Kidney (tissue), 13 donors: ENCODE measurements at regions not wholly inside any gene's neighbourhood (a gene's known extent, or its start where the extent isn't known, plus 50 kb on each side); places are given as distances from the start of the nearest gene placed in this dataset.
"Not testable (repeated sequence)": the region's sequence is repeated elsewhere in the genome, so short reads cannot be mapped to it uniquely, and the experiment has no call there.

Source experiments
- DNase-seq, 5 donors: peaks; one replicate each; pipeline ENCODE4 v3.0.0-alpha.2; 2013 to 2020
- FAIRE-seq: peaks from 2 replicates; lab custom pipeline; 2012; peaks lifted over from hg19 to GRCh38; lab: Jason Lieb, UNC
- H3K27ac ChIP-seq, 2 donors: one replicate each; pipeline ENCODE4 v1.7.0; 2013; ENCODE audit warnings: low read depth in 2 of 2, low read length in 2 of 2, inconsistent platforms in 1 of 2
- H3K27me3 ChIP-seq: one replicate; pipeline ENCODE4 v1.7.1; 2013; ENCODE audit warnings: low read length, inconsistent platforms; ENCODE audit not compliant: control insufficient read depth, insufficient read depth
- H3K36me3 ChIP-seq, 3 donors: one replicate each; pipeline versions ENCODE4 v1.7.0 to v1.7.1; 2013; ENCODE audit warnings: low read length in 3 of 3, control low read depth in 1 of 3, inconsistent platforms in 1 of 3; ENCODE audit not compliant: insufficient read depth in 3 of 3, control insufficient read depth in 2 of 3
- H3K4me1 ChIP-seq, 3 donors: one replicate each; pipeline versions ENCODE4 v1.7.0 to v1.7.1; 2013; ENCODE audit warnings: low read length in 3 of 3, inconsistent platforms in 1 of 3, low read depth in 1 of 3; ENCODE audit not compliant: control insufficient read depth in 2 of 3, insufficient read depth in 2 of 3
- H3K4me3 ChIP-seq, 3 donors: one replicate each; pipeline versions ENCODE4 v1.7.0 to v1.8.1; 2013; ENCODE audit warnings: low read length in 3 of 3, control low read depth in 1 of 3, inconsistent platforms in 1 of 3
- H3K9ac ChIP-seq, 3 donors: one replicate each; pipeline versions ENCODE4 v1.7.0 to v1.7.1; 2013; ENCODE audit warnings: low read length in 3 of 3, control low read depth in 1 of 3, inconsistent platforms in 1 of 3
- H3K9me3 ChIP-seq, 3 donors: one replicate each; pipeline versions ENCODE4 v1.7.0 to v1.7.1; 2013; ENCODE audit warnings: low read length in 3 of 3, control low read depth in 1 of 3, inconsistent platforms in 1 of 3; ENCODE audit not compliant: control insufficient read depth in 2 of 3, insufficient read depth in 1 of 3
- intact Hi-C: fragments of 100-400 bp; cut with DNase I; formaldehyde crosslinking; loops from one replicate; pipeline ENCODE4 v1.11.1; 2022
- TF ChIP-seq, protein P1 (sequence below): IDR thresholded peaks from 3 replicates; pipeline ENCODE4 v1.5.1; 2012; ENCODE audit warnings: mild to moderate bottlenecking, moderate library complexity, borderline replicate concordance; ENCODE audit not compliant: insufficient read depth; ENCODE audit errors: extremely low read depth
- donor health status: control.
- donor health status: control.
- donor health status: control.
- donor health status: control.
- donor health status: control.
- donor health status: DM: yes; HTN: yes; CAD: no.
- donor health status: Normal renal cell carcinoma (clear cell type).

DNA sequence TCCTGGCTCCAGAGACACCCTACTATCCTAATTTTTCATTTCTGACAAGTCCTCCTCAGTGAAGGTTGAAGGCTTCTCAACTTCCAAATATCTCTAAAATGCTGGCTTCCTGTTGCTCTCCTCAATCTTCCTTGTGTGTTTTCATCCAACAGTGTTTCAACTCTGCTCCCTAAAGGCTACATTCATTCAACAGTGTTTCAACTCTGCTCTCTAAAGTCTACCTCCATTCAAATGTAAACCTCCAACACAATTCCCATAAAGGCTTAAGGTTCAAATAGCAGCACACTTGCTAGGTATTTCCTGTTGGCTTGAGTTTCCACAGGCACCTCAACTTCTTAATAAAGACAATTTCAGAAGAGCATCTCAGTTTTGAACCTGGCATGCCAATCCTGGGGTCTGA, 164.8 kb downstream of the HINT1 start:
- no peak for FAIRE-seq
- intact Hi-C loops, result no loop called here
- Histone ChIP-seq H3K36me3 (no peaks in the 10 kb centered on the region), H3K27ac (no peak overlapping the region), H3K9ac (no peak overlapping the region), H3K9me3 (no peaks in the 10 kb centered on the region), H3K4me3 (no peak overlapping the region), H3K4me1 (no peaks in the 10 kb centered on the region), H3K27me3 (no peaks in the 10 kb centered on the region)
- TF ChIP-seq, protein P1, sequence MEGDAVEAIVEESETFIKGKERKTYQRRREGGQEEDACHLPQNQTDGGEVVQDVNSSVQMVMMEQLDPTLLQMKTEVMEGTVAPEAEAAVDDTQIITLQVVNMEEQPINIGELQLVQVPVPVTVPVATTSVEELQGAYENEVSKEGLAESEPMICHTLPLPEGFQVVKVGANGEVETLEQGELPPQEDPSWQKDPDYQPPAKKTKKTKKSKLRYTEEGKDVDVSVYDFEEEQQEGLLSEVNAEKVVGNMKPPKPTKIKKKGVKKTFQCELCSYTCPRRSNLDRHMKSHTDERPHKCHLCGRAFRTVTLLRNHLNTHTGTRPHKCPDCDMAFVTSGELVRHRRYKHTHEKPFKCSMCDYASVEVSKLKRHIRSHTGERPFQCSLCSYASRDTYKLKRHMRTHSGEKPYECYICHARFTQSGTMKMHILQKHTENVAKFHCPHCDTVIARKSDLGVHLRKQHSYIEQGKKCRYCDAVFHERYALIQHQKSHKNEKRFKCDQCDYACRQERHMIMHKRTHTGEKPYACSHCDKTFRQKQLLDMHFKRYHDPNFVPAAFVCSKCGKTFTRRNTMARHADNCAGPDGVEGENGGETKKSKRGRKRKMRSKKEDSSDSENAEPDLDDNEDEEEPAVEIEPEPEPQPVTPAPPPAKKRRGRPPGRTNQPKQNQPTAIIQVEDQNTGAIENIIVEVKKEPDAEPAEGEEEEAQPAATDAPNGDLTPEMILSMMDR, result no peak
- no peak for DNase-seq

DNA sequence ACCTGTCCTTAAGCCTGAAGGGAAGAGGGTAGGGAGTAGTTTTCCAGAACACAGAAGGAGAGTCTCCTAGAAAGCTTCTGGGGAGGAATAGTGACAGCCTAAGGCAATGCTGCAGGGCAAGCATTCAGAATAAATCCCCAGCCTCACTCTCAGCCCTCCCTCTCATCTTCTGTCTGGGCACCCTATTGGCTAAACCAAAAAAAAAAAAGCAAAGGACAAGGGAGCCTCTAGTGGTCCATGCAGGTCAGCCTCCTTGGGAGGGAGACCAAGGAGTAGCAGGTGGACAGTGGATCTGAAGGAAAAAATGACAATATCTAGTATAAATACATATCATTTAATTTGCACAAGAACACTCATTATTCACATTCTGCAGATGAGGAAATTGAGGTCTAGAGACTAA, 168.3 kb downstream of the HINT1 start:
- intact Hi-C loops, H3K27ac ChIP-seq, FAIRE-seq, H3K36me3 ChIP-seq, H3K4me3 ChIP-seq, H3K9me3 ChIP-seq, H3K9ac ChIP-seq, H3K4me1 ChIP-seq, H3K27me3 ChIP-seq, DNase-seq: not testable (repeated sequence)

DNA sequence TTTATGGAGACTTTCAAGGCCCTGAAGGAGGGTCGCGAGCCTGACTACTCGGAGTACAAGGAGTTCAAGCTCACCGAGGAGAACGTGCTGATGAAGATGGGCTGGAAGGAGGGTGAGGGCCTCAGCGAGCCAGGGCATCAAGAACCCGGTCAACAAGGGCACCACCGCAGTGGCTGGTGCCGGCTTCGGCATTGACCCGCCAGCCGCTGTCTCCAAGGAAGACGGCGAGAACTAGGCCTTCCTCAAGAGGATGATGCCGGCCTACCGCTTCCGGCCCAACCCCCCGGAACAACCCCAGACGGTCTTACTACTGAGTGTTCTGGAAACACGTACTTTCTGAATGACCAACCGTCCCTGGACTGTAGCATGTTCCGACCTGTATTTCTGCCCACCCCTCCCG, 169.2 kb downstream of the HINT1 start:
- intact Hi-C loops, result no loop called here

DNA sequence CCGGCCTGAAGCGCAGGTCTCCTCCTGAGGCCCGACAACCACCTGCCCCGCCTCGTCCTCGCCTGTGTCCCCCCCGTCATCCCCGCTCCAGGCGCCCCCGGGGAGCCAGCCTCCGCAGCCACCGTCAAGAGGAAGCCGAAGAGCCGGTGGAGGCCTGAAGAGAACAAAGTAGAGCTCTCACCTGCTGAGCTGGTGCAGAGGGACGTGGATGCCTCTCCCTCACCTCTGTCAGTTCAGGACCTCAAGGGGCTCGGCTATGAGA, 169.9 kb downstream of the HINT1 start:
- no peak for FAIRE-seq
- intact Hi-C loops, result no loop called here
- H3K4me3 ChIP-seq, result no peak overlapping the region

More for the DNA sequence above, 169.2 kb downstream of the HINT1 start:
- H3K4me3 ChIP-seq, result no peak overlapping the region
- no peak for DNase-seq
- no peak overlapping the region for H3K9ac ChIP-seq
- H3K9me3 ChIP-seq, result no peaks in the 10 kb centered on the region
- H3K36me3 ChIP-seq, result no peaks in the 10 kb centered on the region
- TF ChIP-seq, protein P1, result no peak
- H3K27ac ChIP-seq, result no peak overlapping the region
- no peak for FAIRE-seq
- H3K4me1 ChIP-seq, result no peaks in the 10 kb centered on the region
- H3K27me3 ChIP-seq, result no peaks in the 10 kb centered on the region

More for the DNA sequence above, 169.9 kb downstream of the HINT1 start:
- no peak overlapping the region for H3K9ac ChIP-seq
- no peak overlapping the region for H3K27ac ChIP-seq
- DNase-seq, result no peak
- H3K36me3 ChIP-seq, result no peaks in the 10 kb centered on the region
- H3K4me1 ChIP-seq, result no peaks in the 10 kb centered on the region
- H3K27me3 ChIP-seq, result no peaks in the 10 kb centered on the region
- TF ChIP-seq, protein P1, result no peak
- no peaks in the 10 kb centered on the region for H3K9me3 ChIP-seq
